SK-N-MC (cell line): ENCODE measurements at regions not wholly inside any gene's neighbourhood (a gene's known extent, or its start where the extent isn't known, plus 50 kb on each side); places are given as distances from the start of the nearest gene placed in this dataset.

Source experiments
- EZH2 ChIP-seq: fragments of 200-600 bp; sonication (generic); IDR thresholded peaks from one replicate; pipeline ENCODE4 v1.6.1; 2017; ENCODE audit warnings: antibody characterized with exemption
- POLR2AphosphoS5 ChIP-seq: IDR thresholded peaks from 2 replicates; pipeline ENCODE4 v1.6.1; 2012; ENCODE audit warnings: mild to moderate bottlenecking, low read depth, low read length, borderline replicate concordance

GRCh38 chr20:24389686-24390085, 79.7 kb upstream of the SYNDIG1 start:
- TF ChIP-seq EZH2 = no peak
- no peak for TF ChIP-seq POLR2AphosphoS5
